Coronary artery (tissue), 2 donors: ENCODE measurements at regions not wholly inside any gene's neighbourhood (a gene's known extent, or its start where the extent isn't known, plus 50 kb on each side); places are given as distances from the start of the nearest gene placed in this dataset.
A peak's percentile ranks its signal among the peaks of the same experiment; 100 is the strongest.

Source experiments
- DNase-seq: peaks from one replicate; pipeline ENCODE4 v3.0.0-alpha.2; 2017; ENCODE audit warnings: low spot score
- H3K27ac ChIP-seq, 2 donors: fragments of 200-600 bp; sonication (generic); one replicate each; pipeline ENCODE4 v1.5.1; 2016 to 2019
- H3K4me3 ChIP-seq: fragments of 200-600 bp; sonication (generic); 2 replicates; pipeline ENCODE4 v1.5.1; 2016; ENCODE audit warnings: mild to moderate bottlenecking, moderate library complexity
- CTCF ChIP-seq: fragments of 200-600 bp; sonication (generic); IDR thresholded peaks from one replicate; pipeline ENCODE4 v1.5.1; 2019; ENCODE audit warnings: antibody characterized with exemption

- peak; percentile 73 for DNase-seq
- Histone ChIP-seq H3K4me3 (peak overlapping the region; percentile 28), H3K27ac (peak overlapping the region in 1 of 2 donors; percentile 65)
- no peak for TF ChIP-seq CTCF
Measured at GRCh38 chr14:101359221-101360053, 201.9 kb upstream of the DIO3 start.

- H3K4me3 ChIP-seq = no peak overlapping the region
- no peak for TF ChIP-seq CTCF
- DNase-seq = peak; percentile 79
- peak overlapping the region in 1 of 2 donors; percentile 70 for H3K27ac ChIP-seq
Measured at GRCh38 chr14:101360054-101360911, 201.0 kb upstream of the DIO3 start.

- Histone ChIP-seq H3K4me3 (no peak overlapping the region), H3K27ac (peak overlapping the region in 1 of 2 donors; percentile 70)
- DNase-seq = peak; percentile 69
- TF ChIP-seq CTCF = no peak
Measured at GRCh38 chr14:101361044-101361443, 200.3 kb upstream of the DIO3 start.

GRCh38 chr14:101361451-101362433, 199.6 kb upstream of the DIO3 start:
- peak; percentile 55 for DNase-seq
- Histone ChIP-seq H3K27ac (peak overlapping the region in 1 of 2 donors; percentile 70), H3K4me3 (no peak overlapping the region)
- TF ChIP-seq CTCF = no peak

- Histone ChIP-seq H3K4me3 (no peak overlapping the region), H3K27ac (no peak overlapping the region)
- TF ChIP-seq CTCF = no peak
- peak; percentile 68 for DNase-seq
Measured at GRCh38 chr14:101362529-101363260, 198.6 kb upstream of the DIO3 start.

- H3K4me3 ChIP-seq = no peak overlapping the region
- no peak overlapping the region for H3K27ac ChIP-seq
- no peak for DNase-seq
- no peak for TF ChIP-seq CTCF
Measured at GRCh38 chr14:101363261-101363555, 198.1 kb upstream of the DIO3 start.
